ENCODE measurements at regions not wholly inside any gene's neighbourhood (a gene's known extent, or its start where the extent isn't known, plus 50 kb on each side); places are given as distances from the start of the nearest gene placed in this dataset.

DNA sequence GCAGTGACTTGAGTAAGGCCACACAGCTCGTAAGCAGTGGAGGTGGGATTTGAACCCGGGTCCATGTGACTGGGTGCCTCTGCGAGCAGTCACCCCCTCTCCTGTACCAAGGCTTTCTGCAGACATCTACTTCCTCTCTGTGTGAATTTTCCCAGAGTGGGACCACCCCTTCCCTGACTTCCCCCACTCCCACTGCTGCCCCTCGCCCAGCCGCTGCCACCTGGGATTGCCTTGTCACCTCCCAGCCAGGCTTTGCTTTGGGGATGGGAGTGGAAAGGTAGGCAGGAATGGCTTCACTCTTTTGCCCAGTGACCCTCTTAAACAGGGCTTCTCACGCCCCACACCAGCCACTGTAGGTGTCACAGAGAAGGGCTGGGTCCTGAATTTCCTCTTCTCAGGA, 105.2 kb upstream of the SEC14L1 start:
- TF ChIP-seq, protein P1, sequence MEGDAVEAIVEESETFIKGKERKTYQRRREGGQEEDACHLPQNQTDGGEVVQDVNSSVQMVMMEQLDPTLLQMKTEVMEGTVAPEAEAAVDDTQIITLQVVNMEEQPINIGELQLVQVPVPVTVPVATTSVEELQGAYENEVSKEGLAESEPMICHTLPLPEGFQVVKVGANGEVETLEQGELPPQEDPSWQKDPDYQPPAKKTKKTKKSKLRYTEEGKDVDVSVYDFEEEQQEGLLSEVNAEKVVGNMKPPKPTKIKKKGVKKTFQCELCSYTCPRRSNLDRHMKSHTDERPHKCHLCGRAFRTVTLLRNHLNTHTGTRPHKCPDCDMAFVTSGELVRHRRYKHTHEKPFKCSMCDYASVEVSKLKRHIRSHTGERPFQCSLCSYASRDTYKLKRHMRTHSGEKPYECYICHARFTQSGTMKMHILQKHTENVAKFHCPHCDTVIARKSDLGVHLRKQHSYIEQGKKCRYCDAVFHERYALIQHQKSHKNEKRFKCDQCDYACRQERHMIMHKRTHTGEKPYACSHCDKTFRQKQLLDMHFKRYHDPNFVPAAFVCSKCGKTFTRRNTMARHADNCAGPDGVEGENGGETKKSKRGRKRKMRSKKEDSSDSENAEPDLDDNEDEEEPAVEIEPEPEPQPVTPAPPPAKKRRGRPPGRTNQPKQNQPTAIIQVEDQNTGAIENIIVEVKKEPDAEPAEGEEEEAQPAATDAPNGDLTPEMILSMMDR (conservative IDR thresholded peaks at IDR 0.05 in 1 of 2, IDR thresholded peaks at IDR 0.05 in 1 of 2; ENCODE audit: low read depth in 1 of 2, low read length in 2 of 2), result no peak
- no peak for TF ChIP-seq EZH2 (IDR thresholded peaks at IDR 0.05; ENCODE audit: low read length, missing control alignments)

Measured in fibroblast of lung (primary cell).